ENCODE measurements at regions not wholly inside any gene's neighbourhood (a gene's known extent, or its start where the extent isn't known, plus 50 kb on each side); places are given as distances from the start of the nearest gene placed in this dataset.

- no peak for TF ChIP-seq SPI1 (IDR thresholded peaks at IDR 0.05; ENCODE audit: borderline replicate concordance, low read depth)
- no peak for TF ChIP-seq POLR2AphosphoS5 (IDR thresholded peaks at IDR 0.05; ENCODE audit: low read depth)
- no peak for TF ChIP-seq REST (IDR thresholded peaks at IDR 0.05; ENCODE audit: insufficient replicate concordance, low read depth)
Measured at GRCh38 chr17:59456923-59457615, 108.3 kb upstream of the DHX40 start.
